H1 (cell line): ENCODE measurements at regions not wholly inside any gene's neighbourhood (a gene's known extent, or its start where the extent isn't known, plus 50 kb on each side); places are given as distances from the start of the nearest gene placed in this dataset.

ENCODE experiments used
- CTCF ChIA-PET: fragments of 300-600 bp; sonication (Branson Sonifier 250); formaldehyde crosslinking; loops from one replicate; lab custom pipeline; 2021; ENCODE audit not compliant: partially characterized antibody; lab: Charles Lee
- POLR2A ChIA-PET: fragments of 300-600 bp; sonication (Branson Sonifier 250); formaldehyde crosslinking; loops from one replicate; lab custom pipeline; 2021; ENCODE audit warnings: inconsistent platforms; ENCODE audit not compliant: partially characterized antibody; lab: Charles Lee
- DNase-seq, 2 experiments: peaks; one replicate each; pipeline versions ENCODE4 v3.0.0 to v3.0.0-alpha.2; 2010 to 2022; ENCODE audit warnings: low spot score in 2 of 2, low read depth in 1 of 2, mixed read lengths in 1 of 2
- FAIRE-seq: peaks from 2 replicates; lab custom pipeline; 2011; peaks lifted over from hg19 to GRCh38; lab: Jason Lieb, UNC
- H2AFZ ChIP-seq: 2 replicates; pipeline ENCODE4 v1.8.1; 2012; ENCODE audit warnings: low read length, inconsistent platforms
- H2AK5ac ChIP-seq: 2 replicates; pipeline ENCODE4 v1.6.1; 2013; ENCODE audit warnings: low read depth, low read length
- H2BK120ac ChIP-seq: replicated peaks from 2 replicates; pipeline ENCODE3; 2013; ENCODE audit warnings: low read depth, low read length, inconsistent platforms
- H2BK12ac ChIP-seq: 2 replicates; pipeline ENCODE4 v1.6.1; 2013; ENCODE audit warnings: low read depth, low read length
- H2BK15ac ChIP-seq: 2 replicates; pipeline ENCODE4 v1.6.1; 2013; ENCODE audit warnings: low read length
- H2BK20ac ChIP-seq: 2 replicates; pipeline ENCODE4 v1.6.1; 2013; ENCODE audit warnings: low read length
- H2BK5ac ChIP-seq: 2 replicates; pipeline ENCODE4 v1.6.1; 2013; ENCODE audit warnings: low read depth, low read length
- H3K14ac ChIP-seq: 2 replicates; pipeline ENCODE4 v1.6.1; 2013; ENCODE audit warnings: inconsistent platforms; ENCODE audit not compliant: insufficient read length
- H3K18ac ChIP-seq: 2 replicates; pipeline ENCODE4 v1.6.1; 2013; ENCODE audit warnings: low read length; ENCODE audit errors: extremely low read depth
- H3K23ac ChIP-seq: 2 replicates; pipeline ENCODE4 v1.6.1; 2013; ENCODE audit warnings: inconsistent platforms; ENCODE audit not compliant: insufficient read length
- H3K23me2 ChIP-seq: 2 replicates; pipeline ENCODE4 v1.6.1; 2013; ENCODE audit warnings: low read depth, low read length
- H3K27ac ChIP-seq: 2 replicates; pipeline ENCODE4 v1.6.1; 2011; ENCODE audit warnings: low read depth, low read length, inconsistent platforms
- H3K27me3 ChIP-seq, 4 experiments: replicated peaks in 1 of 4; 1 replicate in 1 of 4; 2 replicates in 3 of 4; pipeline versions ENCODE4 v1.6.1 to v1.8.1; 2011 to 2013; ENCODE audit warnings: low read length in 3 of 4, mild to moderate bottlenecking in 3 of 4, inconsistent platforms in 2 of 4, mixed read lengths in 2 of 4, moderate library complexity in 1 of 4; ENCODE audit not compliant: control insufficient read depth in 3 of 4, insufficient read depth in 3 of 4; ENCODE audit errors: extremely low read depth in 1 of 4
- H3K36me3 ChIP-seq, 4 experiments: 2 replicates each; pipeline versions ENCODE4 v1.6.1 to v1.8.1; 2011 to 2013; ENCODE audit warnings: mild to moderate bottlenecking in 4 of 4, low read length in 3 of 4, moderate library complexity in 2 of 4, control low read depth in 1 of 4, inconsistent platforms in 1 of 4; ENCODE audit not compliant: insufficient read depth in 4 of 4, control insufficient read depth in 2 of 4
- H3K4ac ChIP-seq: replicated peaks from 2 replicates; pipeline ENCODE3; 2013; ENCODE audit warnings: low read length, low read depth, mixed read lengths, inconsistent platforms; ENCODE audit not compliant: insufficient read length
- H3K4me1 ChIP-seq, 4 experiments: replicated peaks in 1 of 4; 1 replicate in 1 of 4; 2 replicates in 3 of 4; pipeline versions ENCODE4 v1.6.1 to v1.8.1; 2011 to 2013; ENCODE audit warnings: low read length in 3 of 4, inconsistent platforms in 2 of 4, mixed read lengths in 1 of 4; ENCODE audit not compliant: insufficient read depth in 4 of 4, control insufficient read depth in 3 of 4
- H3K4me2 ChIP-seq, 2 experiments: 2 replicates each; pipeline versions ENCODE4 v1.6.1 to v1.8.1; 2011 to 2013; ENCODE audit warnings: low read depth in 2 of 2, low read length in 2 of 2, control low read depth in 1 of 2, inconsistent platforms in 1 of 2, mild to moderate bottlenecking in 1 of 2; ENCODE audit not compliant: insufficient read depth in 1 of 2
- H3K4me3 ChIP-seq, 4 experiments: fragments of 200-600, 300-600 bp in 1 of 4; sonication (generic), shearing (Covaris generic), sonication (Bioruptor Twin) in 1 of 4; 2 replicates each; pipeline versions ENCODE4 v1.5.1 to v1.8.1; 2011 to 2016; ENCODE audit warnings: low read length in 4 of 4, low read depth in 3 of 4, control low read depth in 2 of 4, inconsistent platforms in 2 of 4, mild to moderate bottlenecking in 2 of 4, mixed read lengths in 1 of 4, moderate library complexity in 1 of 4; ENCODE audit not compliant: insufficient read depth in 2 of 4; ENCODE audit errors: extremely low read depth in 1 of 4
- H3K56ac ChIP-seq: replicated peaks from 2 replicates; pipeline ENCODE3; 2013; ENCODE audit warnings: low read depth, mild to moderate bottlenecking, mixed read lengths, low read length, inconsistent platforms; ENCODE audit not compliant: insufficient read length
- H3K79me1 ChIP-seq: 2 replicates; pipeline ENCODE4 v1.6.1; 2013; ENCODE audit warnings: low read depth, low read length, control low read depth
- H3K79me2 ChIP-seq, 2 experiments: 2 replicates each; pipeline versions ENCODE4 v1.6.1 to v1.8.1; 2012 to 2013; ENCODE audit warnings: low read length in 2 of 2, mild to moderate bottlenecking in 2 of 2, inconsistent platforms in 1 of 2; ENCODE audit not compliant: insufficient read depth in 2 of 2, control insufficient read depth in 1 of 2
- H3K9ac ChIP-seq, 4 experiments: replicated peaks in 1 of 4; 1 replicate in 1 of 4; 2 replicates in 3 of 4; pipeline versions ENCODE4 v1.6.1 to v1.8.1; 2011 to 2013; ENCODE audit warnings: low read depth in 3 of 4, low read length in 3 of 4, control low read depth in 2 of 4, mild to moderate bottlenecking in 2 of 4, moderate library complexity in 2 of 4, inconsistent platforms in 1 of 4; ENCODE audit errors: extremely low read depth in 1 of 4
- H3K9me3 ChIP-seq, 2 experiments: 2 replicates each; pipeline versions ENCODE4 v1.6.1 to v1.8.1; 2012 to 2013; ENCODE audit warnings: mild to moderate bottlenecking in 2 of 2, moderate library complexity in 2 of 2, control low read depth in 1 of 2, inconsistent platforms in 1 of 2, low read depth in 1 of 2, low read length in 1 of 2, mixed read lengths in 1 of 2; ENCODE audit not compliant: insufficient read depth in 2 of 2
- H4K20me1 ChIP-seq, 2 experiments: replicated peaks in 1 of 2; 2 replicates each; pipeline versions ENCODE3 to v1.8.1; 2011 to 2013; ENCODE audit warnings: inconsistent platforms in 2 of 2, low read length in 2 of 2, mild to moderate bottlenecking in 1 of 2; ENCODE audit not compliant: insufficient read depth in 2 of 2, control insufficient read depth in 1 of 2
- H4K5ac ChIP-seq: 2 replicates; pipeline ENCODE4 v1.6.1; 2013; ENCODE audit warnings: low read length, low read depth, mixed read lengths, inconsistent platforms; ENCODE audit not compliant: insufficient read length
- H4K8ac ChIP-seq: 2 replicates; pipeline ENCODE4 v1.8.0; 2013; ENCODE audit warnings: mild to moderate bottlenecking, moderate library complexity, low read length, inconsistent platforms; ENCODE audit not compliant: insufficient read depth; ENCODE audit errors: extremely low read depth
- H4K91ac ChIP-seq: replicated peaks from 2 replicates; pipeline ENCODE3; 2013; ENCODE audit warnings: low read length, mixed read lengths, inconsistent platforms; ENCODE audit not compliant: insufficient read length
- CBX5 ChIP-seq: fragments of 300-800, 300-1000 bp; sonication (generic); IDR thresholded peaks from 2 replicates; pipeline ENCODE4 v1.7.1; 2016; ENCODE audit warnings: antibody characterized with exemption, low read length, low read depth
- TCF12 ChIP-seq: IDR thresholded peaks from 2 replicates; pipeline ENCODE4 v1.6.1; 2011; ENCODE audit warnings: low read depth, mild to moderate bottlenecking, low read length
- WGBS, 2 experiments: shearing (Covaris generic) in 1 of 2; methylation state at CpG; one replicate each; pipeline versions ENCODE4 v1.1.6 to v1.1.7; 2013 to 2015; ENCODE audit warnings: low lambda C conversion rate in 2 of 2, mixed read lengths in 2 of 2, inconsistent platforms in 1 of 2, low coverage in 1 of 2, missing lambda C conversion rate in 1 of 2; ENCODE audit not compliant: insufficient replicate concordance in 2 of 2, insufficient coverage in 1 of 2, insufficient read length in 1 of 2; ENCODE audit errors: extremely low coverage in 1 of 2, missing lambda C conversion rate in 1 of 2; 5-methylcytosine and 5-hydroxymethylcytosine counted together

- Histone ChIP-seq H3K79me1 (no peaks in the 10 kb centered on the region), H3K56ac (no peak overlapping the region), H3K4me1 (no peaks in the 10 kb centered on the region), H3K36me3 (no peaks in the 10 kb centered on the region), H4K20me1 (no peaks in the 10 kb centered on the region), H2BK12ac (no peak overlapping the region; the same call in 1 of the 2 replicates), H2BK120ac (no peak overlapping the region), H3K23me2 (no peaks in the 10 kb centered on the region), H2BK5ac (no peak overlapping the region), H3K9me3 (no peaks in the 10 kb centered on the region), H2BK15ac (no peak overlapping the region), H3K27me3 (no peaks in the 10 kb centered on the region; a peak in 1 of 7 replicates), H4K5ac (no peak overlapping the region), H4K8ac (no peak overlapping the region), H3K9ac (no peak overlapping the region), H3K27ac (no peak overlapping the region), H3K14ac (no peak overlapping the region), H2BK20ac (no peak overlapping the region), H4K91ac (no peak overlapping the region), H2AFZ (no peak overlapping the region), H3K4me3 (no peak overlapping the region), H3K23ac (no peak overlapping the region), H3K79me2 (no peaks in the 10 kb centered on the region), H2AK5ac (no peak overlapping the region), H3K4me2 (no peak overlapping the region), H3K4ac (no peak overlapping the region), H3K18ac (no peak overlapping the region)
- 89% methylated on average over 26 of the region's 26 CpGs; no CpG with 5 or more reads in 1 of the 2 experiments for WGBS, 2 experiments
- no peak for DNase-seq
- ChIA-PET POLR2A (no interaction called here), CTCF (interaction anchor here (0.8 to 2.2 kb wide), 3 partner anchors 8 to 132 kb away, joined by 4 to 13 read pairs (median 6); no protein-coding TSS in a partner anchor)
- no peak for FAIRE-seq
- TF ChIP-seq CBX5 (no peak), TCF12 (no peak)
Observed at GRCh38 chr22:49178246-49179005, 649.2 kb downstream of the BRD1 start.
